SHP77 (cell line): ENCODE measurements at regions not wholly inside any gene's neighbourhood (a gene's known extent, or its start where the extent isn't known, plus 50 kb on each side); places are given as distances from the start of the nearest gene placed in this dataset.
"Not testable (repeated sequence)": the region's sequence is repeated elsewhere in the genome, so short reads cannot be mapped to it uniquely, and the experiment has no call there.

ENCODE experiments used
- DNase-seq, 2 experiments: peaks; one replicate each; lab custom pipeline; 2025; lab: John Stamatoyannopoulos, UW

GRCh38 chr5:106246044-106246745 is 1424.5 kb downstream of the EFNA5 start:
- not testable (repeated sequence) for DNase-seq

GRCh38 chr5:106241409-106241808 is 1429.3 kb downstream of the EFNA5 start:
- no peak for DNase-seq

GRCh38 chr5:106205916-106206571 is 1464.7 kb downstream of the EFNA5 start:
- no peak for DNase-seq

GRCh38 chr5:106202035-106202434 is 1468.7 kb downstream of the EFNA5 start:
- DNase-seq: no peak

GRCh38 chr5:106200971-106201370 is 1469.8 kb downstream of the EFNA5 start:
- no peak for DNase-seq

- DNase-seq: no peak
Measured at GRCh38 chr5:106195679-106196474, 1474.9 kb downstream of the EFNA5 start.

GRCh38 chr5:106189121-106189809 is 1481.5 kb downstream of the EFNA5 start:
- DNase-seq: peak; percentile 80 to 84

- DNase-seq: no peak
Measured at GRCh38 chr5:106185661-106186081, 1485.1 kb downstream of the EFNA5 start.

- no peak for DNase-seq
Measured at GRCh38 chr5:106174903-106175302, 1495.8 kb downstream of the EFNA5 start.

- DNase-seq: no peak
Measured at GRCh38 chr5:106172681-106173532, 1497.8 kb downstream of the EFNA5 start.

GRCh38 chr5:106171708-106172107 is 1499.0 kb downstream of the EFNA5 start:
- DNase-seq: no peak

- no peak for DNase-seq
Measured at GRCh38 chr5:106171132-106171531, 1499.6 kb downstream of the EFNA5 start.

- DNase-seq: no peak
Measured at GRCh38 chr5:106167766-106168165, 1503.0 kb downstream of the EFNA5 start.

GRCh38 chr5:106163233-106163632 is 1507.5 kb downstream of the EFNA5 start:
- DNase-seq: no peak

GRCh38 chr5:106159616-106160015 is 1511.1 kb downstream of the EFNA5 start:
- DNase-seq: no peak

- no peak for DNase-seq
Measured at GRCh38 chr5:106154280-106154716, 1516.4 kb downstream of the EFNA5 start.

- no peak for DNase-seq
Measured at GRCh38 chr5:106152569-106152968, 1518.2 kb downstream of the EFNA5 start.

- no peak for DNase-seq
Measured at GRCh38 chr5:106142116-106142515, 1528.6 kb downstream of the EFNA5 start.

GRCh38 chr5:106140101-106140500 is 1530.6 kb downstream of the EFNA5 start:
- DNase-seq: no peak

- no peak for DNase-seq
Measured at GRCh38 chr5:106136061-106136460, 1534.7 kb downstream of the EFNA5 start.

- no peak for DNase-seq
Measured at GRCh38 chr5:106135473-106135872, 1535.3 kb downstream of the EFNA5 start.
